ENCODE measurements at regions not wholly inside any gene's neighbourhood (a gene's known extent, or its start where the extent isn't known, plus 50 kb on each side); places are given as distances from the start of the nearest gene placed in this dataset.
"Not testable (repeated sequence)": the region's sequence is repeated elsewhere in the genome, so short reads cannot be mapped to it uniquely, and the experiment has no call there.

GRCh38 chr7:65177041-65177440 is 170.6 kb upstream of the ERV3-1 start:
- not testable (repeated sequence) for H3K27ac ChIP-seq (ENCODE audit: low read depth, low read length); H3K79me1 ChIP-seq (ENCODE audit: low read length); H3K9me3 ChIP-seq (ENCODE audit: insufficient read depth, low read depth, low read length); H2BK5ac ChIP-seq (ENCODE audit: low read depth, low read length, poor library complexity); H3K23ac ChIP-seq (ENCODE audit: low read length); H3K4me3 ChIP-seq (ENCODE audit: low read depth, low read length); H3K79me2 ChIP-seq (ENCODE audit: control insufficient read depth, insufficient read depth, low read length, poor library complexity); H2BK12ac ChIP-seq (ENCODE audit: low read length); H3K18ac ChIP-seq (ENCODE audit: low read length); H3K14ac ChIP-seq (ENCODE audit: low read length); H3K4me2 ChIP-seq (ENCODE audit: low read length); H3K36me3 ChIP-seq (ENCODE audit: control insufficient read depth in 1 of 2, insufficient read depth in 2 of 2, low read length in 2 of 2); H3K4me1 ChIP-seq (ENCODE audit: control insufficient read depth in 1 of 2, insufficient read depth in 2 of 2, low read length in 2 of 2); H3K27me3 ChIP-seq (ENCODE audit: insufficient read depth, low read length); H4K8ac ChIP-seq (ENCODE audit: low read depth, low read length); H3K4ac ChIP-seq (ENCODE audit: low read depth, low read length); H4K91ac ChIP-seq (ENCODE audit: low read depth, low read length); H2BK120ac ChIP-seq (ENCODE audit: insufficient read depth, low read length, poor library complexity); H4K12ac ChIP-seq (ENCODE audit: low read depth, low read length); H2AK5ac ChIP-seq (ENCODE audit: low read length); H2AFZ ChIP-seq (ENCODE audit: insufficient read depth, low read length, poor library complexity); H3K9ac ChIP-seq (ENCODE audit: low read length)
- no CpG with 5 or more reads among the region's 5 CpGs for WGBS (ENCODE audit: extremely low coverage, insufficient coverage, insufficient read length)
- peak; percentile 38 to 90 for DNase-seq

DNA sequence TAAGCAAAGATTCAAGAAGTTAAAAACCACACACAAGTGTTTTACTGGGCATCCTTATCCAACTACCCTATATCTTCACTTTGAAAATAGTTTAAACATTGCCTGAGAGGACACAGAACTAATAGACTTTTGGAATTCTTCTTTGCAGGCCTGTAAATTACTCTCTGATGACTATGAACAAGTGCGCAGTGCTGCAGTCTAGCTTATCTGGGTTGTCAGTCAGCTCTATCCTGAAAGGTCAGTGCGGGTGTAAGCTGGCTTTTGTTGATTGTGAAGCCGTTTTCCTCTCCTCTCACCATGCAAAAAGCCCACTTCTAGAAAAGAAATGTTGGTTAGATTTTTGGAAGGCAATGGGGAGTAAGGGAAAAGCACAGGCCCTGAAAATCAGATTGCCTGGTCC is 143.6 kb upstream of the ERV3-1 start:
- not testable (repeated sequence) for H4K91ac ChIP-seq (ENCODE audit: low read depth, low read length); H3K27ac ChIP-seq (ENCODE audit: low read depth, low read length); H3K23ac ChIP-seq (ENCODE audit: low read length); H2BK12ac ChIP-seq (ENCODE audit: low read length); DNase-seq; H2BK5ac ChIP-seq (ENCODE audit: low read depth, low read length, poor library complexity); H2BK120ac ChIP-seq (ENCODE audit: insufficient read depth, low read length, poor library complexity); H3K4me3 ChIP-seq (ENCODE audit: low read depth, low read length); H3K4ac ChIP-seq (ENCODE audit: low read depth, low read length); H4K12ac ChIP-seq (ENCODE audit: low read depth, low read length); H3K9me3 ChIP-seq (ENCODE audit: insufficient read depth, low read depth, low read length); H4K8ac ChIP-seq (ENCODE audit: low read depth, low read length); H3K14ac ChIP-seq (ENCODE audit: low read length); H3K4me2 ChIP-seq (ENCODE audit: low read length); H3K27me3 ChIP-seq (ENCODE audit: insufficient read depth, low read length); H3K18ac ChIP-seq (ENCODE audit: low read length); H3K4me1 ChIP-seq (ENCODE audit: control insufficient read depth in 1 of 2, insufficient read depth in 2 of 2, low read length in 2 of 2); H2AK5ac ChIP-seq (ENCODE audit: low read length); H3K79me1 ChIP-seq (ENCODE audit: low read length); H3K79me2 ChIP-seq (ENCODE audit: control insufficient read depth, insufficient read depth, low read length, poor library complexity); H3K36me3 ChIP-seq (ENCODE audit: control insufficient read depth in 1 of 2, insufficient read depth in 2 of 2, low read length in 2 of 2); H2AFZ ChIP-seq (ENCODE audit: insufficient read depth, low read length, poor library complexity); H3K9ac ChIP-seq (ENCODE audit: low read length)
- WGBS (ENCODE audit: extremely low coverage, insufficient coverage, insufficient read length): no CpG with 5 or more reads among the region's 3 CpGs

- not testable (repeated sequence) for H2AFZ ChIP-seq (ENCODE audit: insufficient read depth, low read length, poor library complexity); H3K4me2 ChIP-seq (ENCODE audit: low read length); H3K27me3 ChIP-seq (ENCODE audit: insufficient read depth, low read length); H2BK12ac ChIP-seq (ENCODE audit: low read length); H2BK5ac ChIP-seq (ENCODE audit: low read depth, low read length, poor library complexity); H2BK120ac ChIP-seq (ENCODE audit: insufficient read depth, low read length, poor library complexity); H3K36me3 ChIP-seq (ENCODE audit: control insufficient read depth in 1 of 2, insufficient read depth in 2 of 2, low read length in 2 of 2); H3K4me3 ChIP-seq (ENCODE audit: low read depth, low read length); H3K14ac ChIP-seq (ENCODE audit: low read length); H2AK5ac ChIP-seq (ENCODE audit: low read length); DNase-seq; H3K79me1 ChIP-seq (ENCODE audit: low read length); H4K91ac ChIP-seq (ENCODE audit: low read depth, low read length); H3K79me2 ChIP-seq (ENCODE audit: control insufficient read depth, insufficient read depth, low read length, poor library complexity); H3K23ac ChIP-seq (ENCODE audit: low read length); H4K12ac ChIP-seq (ENCODE audit: low read depth, low read length); H3K9ac ChIP-seq (ENCODE audit: low read length); H4K8ac ChIP-seq (ENCODE audit: low read depth, low read length); H3K27ac ChIP-seq (ENCODE audit: low read depth, low read length); H3K4ac ChIP-seq (ENCODE audit: low read depth, low read length); H3K18ac ChIP-seq (ENCODE audit: low read length); H3K9me3 ChIP-seq (ENCODE audit: insufficient read depth, low read depth, low read length); H3K4me1 ChIP-seq (ENCODE audit: control insufficient read depth in 1 of 2, insufficient read depth in 2 of 2, low read length in 2 of 2)
- WGBS (ENCODE audit: extremely low coverage, insufficient coverage, insufficient read length): 100% methylated on average over 1 of the region's 2 CpGs
Measured at GRCh38 chr7:65146118-65146914, 139.8 kb upstream of the ERV3-1 start.

- DNase-seq: peak in 1 of 2 donors; percentile 0
- H3K79me2 ChIP-seq (ENCODE audit: control insufficient read depth, insufficient read depth, low read length, poor library complexity); H4K12ac ChIP-seq (ENCODE audit: low read depth, low read length); H3K18ac ChIP-seq (ENCODE audit: low read length); H3K14ac ChIP-seq (ENCODE audit: low read length); H3K9me3 ChIP-seq (ENCODE audit: insufficient read depth, low read depth, low read length); H2BK5ac ChIP-seq (ENCODE audit: low read depth, low read length, poor library complexity); H2BK120ac ChIP-seq (ENCODE audit: insufficient read depth, low read length, poor library complexity); H3K4me1 ChIP-seq (ENCODE audit: control insufficient read depth in 1 of 2, insufficient read depth in 2 of 2, low read length in 2 of 2); H3K36me3 ChIP-seq (ENCODE audit: control insufficient read depth in 1 of 2, insufficient read depth in 2 of 2, low read length in 2 of 2); H3K27ac ChIP-seq (ENCODE audit: low read depth, low read length); H3K4ac ChIP-seq (ENCODE audit: low read depth, low read length); H2AK5ac ChIP-seq (ENCODE audit: low read length); H3K79me1 ChIP-seq (ENCODE audit: low read length); H3K27me3 ChIP-seq (ENCODE audit: insufficient read depth, low read length); H3K23ac ChIP-seq (ENCODE audit: low read length); H2BK12ac ChIP-seq (ENCODE audit: low read length); H3K9ac ChIP-seq (ENCODE audit: low read length); H3K4me3 ChIP-seq (ENCODE audit: low read depth, low read length); H3K4me2 ChIP-seq (ENCODE audit: low read length); H2AFZ ChIP-seq (ENCODE audit: insufficient read depth, low read length, poor library complexity); H4K8ac ChIP-seq (ENCODE audit: low read depth, low read length); H4K91ac ChIP-seq (ENCODE audit: low read depth, low read length): not testable (repeated sequence)
Measured at GRCh38 chr7:65145710-65146109, 139.2 kb upstream of the ERV3-1 start.

All from trophoblast cell (in vitro differentiated cells and primary cell).